Calu3 (cell line): ENCODE measurements at regions not wholly inside any gene's neighbourhood (a gene's known extent, or its start where the extent isn't known, plus 50 kb on each side); places are given as distances from the start of the nearest gene placed in this dataset.

Experiments
- BruUV-seq: library from RNA; stranded (reverse); fragments of 400-500 nt; replicated peaks from 2 replicates; lab custom pipeline; 2021; lab: Mats Ljungman, UMichigan
- CTCF ChIA-PET: fragments of 300-600 bp; sonication (Branson Sonifier 250); formaldehyde crosslinking; loops from one replicate; lab custom pipeline; 2022; ENCODE audit warnings: antibody characterized with exemption; lab: Charles Lee
- DNase-seq: peaks from one replicate; pipeline ENCODE4 v3.0.0; 2022
- H3K27ac Mint-ChIP-seq: one replicate; pipeline ENCODE4 v1.8.0; 2022; ENCODE audit warnings: mixed read lengths; ENCODE audit not compliant: unreplicated experiment
- H3K27me3 Mint-ChIP-seq: one replicate; pipeline ENCODE4 v1.8.0; 2022; ENCODE audit warnings: mixed read lengths; ENCODE audit not compliant: unreplicated experiment
- H3K36me3 Mint-ChIP-seq: one replicate; pipeline ENCODE4 v1.8.0; 2022; ENCODE audit warnings: mild to moderate bottlenecking, moderate library complexity, mixed read lengths; ENCODE audit not compliant: insufficient read depth, unreplicated experiment
- H3K4me1 Mint-ChIP-seq: one replicate; pipeline ENCODE4 v1.8.0; 2022; ENCODE audit warnings: mild to moderate bottlenecking, low read depth, mixed read lengths; ENCODE audit not compliant: unreplicated experiment
- H3K4me3 Mint-ChIP-seq: one replicate; pipeline ENCODE4 v1.8.0; 2022; ENCODE audit warnings: mild to moderate bottlenecking, low read depth, moderate library complexity, mixed read lengths; ENCODE audit not compliant: unreplicated experiment
- H3K9me3 Mint-ChIP-seq: one replicate; pipeline ENCODE4 v1.8.0; 2022; ENCODE audit warnings: low read depth, mixed read lengths; ENCODE audit not compliant: unreplicated experiment
- CTCF ChIP-seq: fragments of 200-600 bp; IDR thresholded peaks from one replicate; pipeline ENCODE4 v1.8.0; 2022; ENCODE audit warnings: antibody characterized with exemption; ENCODE audit not compliant: unreplicated experiment
- intact Hi-C: fragments of 100-400 bp; cut with micrococcal nuclease; formaldehyde crosslinking; loops from one replicate; pipeline ENCODE4 v1.10.0; 2022; ENCODE audit not compliant: unreplicated experiment

- no TSS peak for BruUV-seq
- Mint-ChIP-seq H3K4me1 (peaks cover 16% of the 10 kb centered on the region), H3K4me3 (no peak overlapping the region), H3K27ac (no peak overlapping the region), H3K27me3 (no peaks in the 10 kb centered on the region), H3K9me3 (no peaks in the 10 kb centered on the region), H3K36me3 (no peaks in the 10 kb centered on the region)
- CTCF ChIA-PET = no interaction called here
- DNase-seq = no peak
- no peak for TF ChIP-seq CTCF
- intact Hi-C loops = no loop called here
These were observed 332.0 kb upstream of the CHAC2 start for GRCh38 chr2:53435610-53436009.

- intact Hi-C loops = no loop called here
- CTCF ChIA-PET = no interaction called here
- Mint-ChIP-seq H3K4me1 (peaks cover 16% of the 10 kb centered on the region), H3K27me3 (no peaks in the 10 kb centered on the region), H3K36me3 (no peaks in the 10 kb centered on the region), H3K27ac (no peak overlapping the region), H3K4me3 (no peak overlapping the region), H3K9me3 (no peaks in the 10 kb centered on the region)
- no TSS peak for BruUV-seq
- no peak for DNase-seq
- no peak for TF ChIP-seq CTCF
These were observed 333.1 kb upstream of the CHAC2 start for GRCh38 chr2:53434466-53434865.

- intact Hi-C loops = no loop called here
- no TSS peak for BruUV-seq
- Mint-ChIP-seq H3K27me3 (no peaks in the 10 kb centered on the region), H3K36me3 (no peaks in the 10 kb centered on the region), H3K9me3 (no peaks in the 10 kb centered on the region), H3K27ac (no peak overlapping the region), H3K4me1 (peaks cover 7% of the 10 kb centered on the region), H3K4me3 (no peak overlapping the region)
- no peak for TF ChIP-seq CTCF
- DNase-seq = no peak
- CTCF ChIA-PET = no interaction called here
These were observed 334.7 kb upstream of the CHAC2 start for GRCh38 chr2:53432936-53433335.

- no peak overlapping the region for H3K27ac Mint-ChIP-seq
- intact Hi-C loops = no loop called here
- no peaks in the 10 kb centered on the region for H3K36me3 Mint-ChIP-seq
- no peak for TF ChIP-seq CTCF
- no peak overlapping the region for H3K4me3 Mint-ChIP-seq
- H3K4me1 Mint-ChIP-seq = no peaks in the 10 kb centered on the region
- H3K27me3 Mint-ChIP-seq = no peaks in the 10 kb centered on the region
- BruUV-seq = no TSS peak
- H3K9me3 Mint-ChIP-seq = no peaks in the 10 kb centered on the region
- no peak for DNase-seq
- CTCF ChIA-PET = interaction anchor here (0.7 kb wide), 1 partner anchor 226 kb away, joined by 3 read pairs; no protein-coding TSS in a partner anchor
These were observed 337.7 kb upstream of the CHAC2 start for GRCh38 chr2:53429901-53430300.

GRCh38 chr2:53424902-53425301 is 342.7 kb upstream of the CHAC2 start:
- Mint-ChIP-seq H3K27ac (no peak overlapping the region), H3K36me3 (no peaks in the 10 kb centered on the region), H3K9me3 (no peaks in the 10 kb centered on the region), H3K27me3 (no peaks in the 10 kb centered on the region), H3K4me1 (no peaks in the 10 kb centered on the region), H3K4me3 (no peak overlapping the region)
- CTCF ChIA-PET = no interaction called here
- intact Hi-C loops = loop anchor here (5.0 kb wide), 1 partner anchor 292 kb away; no protein-coding TSS in a partner anchor
- no peak for TF ChIP-seq CTCF
- no TSS peak for BruUV-seq
- no peak for DNase-seq
